ENCODE measurements at regions not wholly inside any gene's neighbourhood (a gene's known extent, or its start where the extent isn't known, plus 50 kb on each side); places are given as distances from the start of the nearest gene placed in this dataset.

- H4K20me1 ChIP-seq (ENCODE audit: insufficient read depth, low read length), result no peaks in the 10 kb centered on the region
- H3K4me1 ChIP-seq (ENCODE audit: insufficient read depth, low read length), result no peaks in the 10 kb centered on the region
- H3K36me3 ChIP-seq (replicated peaks in 1 of 2; ENCODE audit: control insufficient read depth in 1 of 2, insufficient read depth in 2 of 2, low read length in 2 of 2), result no peaks in the 10 kb centered on the region
- no peak overlapping the region for H2AFZ ChIP-seq (ENCODE audit: low read length)
- H3K9me3 ChIP-seq (ENCODE audit: low read length), result no peaks in the 10 kb centered on the region
- DNase-seq (ENCODE audit: low spot score) (no peak), FAIRE-seq (no peak), ATAC-seq (no peak)
- TF ChIP-seq STAT6 (CRISPR knock-in tag; IDR thresholded peaks at IDR 0.05; ENCODE audit: borderline replicate concordance) (no peak), ZNF562 (CRISPR knock-in tag; IDR thresholded peaks at IDR 0.05; ENCODE audit: borderline replicate concordance) (no peak), ZBTB8A (CRISPR knock-in tag; IDR thresholded peaks at IDR 0.05; ENCODE audit: borderline replicate concordance, low read depth) (no peak), ZNF362 (CRISPR knock-in tag; IDR thresholded peaks at IDR 0.05; ENCODE audit: borderline replicate concordance) (no peak), TRIM24 (CRISPR knock-in tag; IDR thresholded peaks at IDR 0.05) (no peak), DRAP1 (CRISPR knock-in tag; IDR thresholded peaks at IDR 0.05) (no peak), TBX2 (CRISPR knock-in tag; IDR thresholded peaks at IDR 0.05; ENCODE audit: borderline replicate concordance) (no peak), ZBTB42 (CRISPR knock-in tag; IDR thresholded peaks at IDR 0.05) (no peak), NBN (conservative IDR thresholded peaks at IDR 0.05) (no peak), PAX8 (CRISPR knock-in tag; IDR thresholded peaks at IDR 0.05; ENCODE audit: borderline replicate concordance) (no peak)
- 0% methylated on average over 1 of the region's 1 CpG for WGBS (ENCODE audit: low lambda C conversion rate)
- no TSS peak for BruUV-seq (replicated peaks)
- no peaks in the 10 kb centered on the region for H3K79me2 ChIP-seq (ENCODE audit: insufficient read depth, low read length)
- H3K27me3 ChIP-seq (ENCODE audit: control insufficient read depth in 1 of 2, insufficient read depth in 2 of 2, low read length in 2 of 2), result no peaks in the 10 kb centered on the region
- intact Hi-C loops (cut with micrococcal nuclease; ENCODE audit: unreplicated experiment), result no loop called here
- H3K9ac ChIP-seq (ENCODE audit: insufficient read depth, low read depth, low read length), result no peak overlapping the region
- ChIA-PET CTCF (ENCODE audit: low intra/inter-chr PET ratio, low total read pairs) (no interaction called here), POLR2A (no interaction called here)
- H3K4me3 ChIP-seq (replicated peaks in 1 of 3; ENCODE audit: insufficient read depth in 1 of 3, low read depth in 2 of 3, low read length in 3 of 3), result no peak overlapping the region
- no peak overlapping the region for H3K4me2 ChIP-seq (ENCODE audit: low read depth, low read length)
- in situ Hi-C loops (cut with HindIII; ENCODE audit: extremely low pct_ligation_motif_present, low pct_unique_long_range_greater_than_20kb), result no loop called here
- H3K27ac ChIP-seq (ENCODE audit: extremely low read length, insufficient read depth, low read length), result no peak overlapping the region
Measured at GRCh38 chr18:30277676-30278075, 764.9 kb downstream of the DSC3 start.
